GM12865 (cell line): ENCODE measurements at regions not wholly inside any gene's neighbourhood (a gene's known extent, or its start where the extent isn't known, plus 50 kb on each side); places are given as distances from the start of the nearest gene placed in this dataset.

Experiments used
- DNase-seq: peaks from one replicate; pipeline ENCODE4 v3.0.0; 2010; ENCODE audit warnings: low read depth
- H3K4me3 ChIP-seq: 2 replicates; pipeline ENCODE4 v1.5.1; 2011; ENCODE audit warnings: mild to moderate bottlenecking, low read depth, low read length, control low read depth
- CTCF ChIP-seq: IDR thresholded peaks from 2 replicates; pipeline ENCODE4 v1.5.1; 2011; ENCODE audit warnings: low read length, control low read depth, low read depth, inconsistent platforms; ENCODE audit not compliant: insufficient read depth; ENCODE audit errors: missing control alignments

- no peak for DNase-seq
- no peak overlapping the region for H3K4me3 ChIP-seq
- TF ChIP-seq CTCF = no peak
Observed at GRCh38 chr13:80204642-80205041, 136.3 kb downstream of the SPRY2 start.

- peak; percentile 41 for DNase-seq
- H3K4me3 ChIP-seq = no peak overlapping the region
Observed at GRCh38 chr13:80203496-80203895, 137.4 kb downstream of the SPRY2 start.

GRCh38 chr13:80201694-80202468 is 139.0 kb downstream of the SPRY2 start:
- no peak for TF ChIP-seq CTCF

More at GRCh38 chr13:80203496-80203895, 137.4 kb downstream of the SPRY2 start:
- TF ChIP-seq CTCF = no peak

GRCh38 chr13:80199585-80200292 is 141.2 kb downstream of the SPRY2 start:
- no peak for DNase-seq
- H3K4me3 ChIP-seq = no peak overlapping the region
- no peak for TF ChIP-seq CTCF

More at GRCh38 chr13:80201694-80202468, 139.0 kb downstream of the SPRY2 start:
- no peak for DNase-seq
- H3K4me3 ChIP-seq = no peak overlapping the region

GRCh38 chr13:80199067-80199466 is 141.9 kb downstream of the SPRY2 start:
- TF ChIP-seq CTCF = no peak
- H3K4me3 ChIP-seq = no peak overlapping the region

GRCh38 chr13:80196756-80197155 is 144.2 kb downstream of the SPRY2 start:
- no peak for TF ChIP-seq CTCF
- no peak overlapping the region for H3K4me3 ChIP-seq
- no peak for DNase-seq

More at GRCh38 chr13:80199067-80199466, 141.9 kb downstream of the SPRY2 start:
- no peak for DNase-seq

GRCh38 chr13:80195649-80196048 is 145.3 kb downstream of the SPRY2 start:
- DNase-seq = no peak
- H3K4me3 ChIP-seq = no peak overlapping the region
- no peak for TF ChIP-seq CTCF
